A673 (cell line): ENCODE measurements at regions not wholly inside any gene's neighbourhood (a gene's known extent, or its start where the extent isn't known, plus 50 kb on each side); places are given as distances from the start of the nearest gene placed in this dataset.

Experiments used
- EZH2 ChIP-seq: fragments of 200-600 bp; sonication (generic); IDR thresholded peaks from 2 replicates; pipeline ENCODE4 v1.6.1; 2017; ENCODE audit warnings: borderline replicate concordance, low read depth, mild to moderate bottlenecking, mixed read lengths, antibody characterized with exemption, low read length; ENCODE audit not compliant: poor library complexity, severe bottlenecking
- TF ChIP-seq, protein P1 (sequence below): fragments of 300-800, 200-600 bp; sonication (generic); conservative IDR thresholded peaks from 2 replicates; pipeline ENCODE4 v1.5.1; 2017; ENCODE audit warnings: low read depth, mild to moderate bottlenecking, antibody characterized with exemption, low read length, moderate library complexity, mixed read lengths

DNA sequence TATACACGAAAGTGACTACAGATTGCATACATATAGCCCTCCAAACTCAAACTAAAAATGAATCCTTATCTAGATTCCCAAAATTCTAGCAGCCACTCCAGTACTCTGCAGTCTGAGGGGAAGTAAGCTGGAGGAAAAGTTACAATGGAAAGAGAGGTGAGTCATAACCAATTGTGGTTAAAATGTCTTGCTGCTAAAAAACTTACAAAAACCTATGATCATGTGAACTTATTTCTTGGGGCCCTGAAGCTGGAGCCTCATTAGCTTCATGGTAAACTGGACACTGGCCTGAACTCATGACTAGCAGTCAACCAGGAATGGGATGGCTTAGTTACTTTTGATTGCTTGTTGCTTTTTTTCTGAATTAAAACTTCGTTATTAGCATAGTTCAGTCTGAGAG is 175.9 kb downstream of the SLC4A3 start:
- TF ChIP-seq, protein P1, sequence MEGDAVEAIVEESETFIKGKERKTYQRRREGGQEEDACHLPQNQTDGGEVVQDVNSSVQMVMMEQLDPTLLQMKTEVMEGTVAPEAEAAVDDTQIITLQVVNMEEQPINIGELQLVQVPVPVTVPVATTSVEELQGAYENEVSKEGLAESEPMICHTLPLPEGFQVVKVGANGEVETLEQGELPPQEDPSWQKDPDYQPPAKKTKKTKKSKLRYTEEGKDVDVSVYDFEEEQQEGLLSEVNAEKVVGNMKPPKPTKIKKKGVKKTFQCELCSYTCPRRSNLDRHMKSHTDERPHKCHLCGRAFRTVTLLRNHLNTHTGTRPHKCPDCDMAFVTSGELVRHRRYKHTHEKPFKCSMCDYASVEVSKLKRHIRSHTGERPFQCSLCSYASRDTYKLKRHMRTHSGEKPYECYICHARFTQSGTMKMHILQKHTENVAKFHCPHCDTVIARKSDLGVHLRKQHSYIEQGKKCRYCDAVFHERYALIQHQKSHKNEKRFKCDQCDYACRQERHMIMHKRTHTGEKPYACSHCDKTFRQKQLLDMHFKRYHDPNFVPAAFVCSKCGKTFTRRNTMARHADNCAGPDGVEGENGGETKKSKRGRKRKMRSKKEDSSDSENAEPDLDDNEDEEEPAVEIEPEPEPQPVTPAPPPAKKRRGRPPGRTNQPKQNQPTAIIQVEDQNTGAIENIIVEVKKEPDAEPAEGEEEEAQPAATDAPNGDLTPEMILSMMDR = no peak
- TF ChIP-seq EZH2 = no peak
